ENCODE measurements at regions not wholly inside any gene's neighbourhood (a gene's known extent, or its start where the extent isn't known, plus 50 kb on each side); places are given as distances from the start of the nearest gene placed in this dataset.

DNA sequence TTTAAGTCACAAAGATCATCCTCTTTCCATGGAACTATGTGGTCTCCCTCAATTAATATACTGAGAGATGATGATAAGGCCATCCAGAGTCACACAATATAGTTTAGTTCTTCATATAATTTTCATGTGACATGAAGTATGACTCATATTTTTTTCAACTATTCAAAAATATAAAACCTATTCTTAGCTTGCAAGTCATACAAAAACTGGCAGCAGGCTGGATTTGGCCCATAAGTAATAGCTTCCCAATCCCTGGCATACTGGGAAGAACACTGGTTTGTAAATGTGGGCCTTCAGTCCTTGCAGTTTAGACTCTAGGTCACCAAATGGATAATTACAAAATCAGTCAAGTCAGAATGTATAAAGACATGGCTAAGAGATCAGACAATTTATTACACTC, 356.6 kb downstream of the PPP1R3A start:
- TF ChIP-seq, protein P1, sequence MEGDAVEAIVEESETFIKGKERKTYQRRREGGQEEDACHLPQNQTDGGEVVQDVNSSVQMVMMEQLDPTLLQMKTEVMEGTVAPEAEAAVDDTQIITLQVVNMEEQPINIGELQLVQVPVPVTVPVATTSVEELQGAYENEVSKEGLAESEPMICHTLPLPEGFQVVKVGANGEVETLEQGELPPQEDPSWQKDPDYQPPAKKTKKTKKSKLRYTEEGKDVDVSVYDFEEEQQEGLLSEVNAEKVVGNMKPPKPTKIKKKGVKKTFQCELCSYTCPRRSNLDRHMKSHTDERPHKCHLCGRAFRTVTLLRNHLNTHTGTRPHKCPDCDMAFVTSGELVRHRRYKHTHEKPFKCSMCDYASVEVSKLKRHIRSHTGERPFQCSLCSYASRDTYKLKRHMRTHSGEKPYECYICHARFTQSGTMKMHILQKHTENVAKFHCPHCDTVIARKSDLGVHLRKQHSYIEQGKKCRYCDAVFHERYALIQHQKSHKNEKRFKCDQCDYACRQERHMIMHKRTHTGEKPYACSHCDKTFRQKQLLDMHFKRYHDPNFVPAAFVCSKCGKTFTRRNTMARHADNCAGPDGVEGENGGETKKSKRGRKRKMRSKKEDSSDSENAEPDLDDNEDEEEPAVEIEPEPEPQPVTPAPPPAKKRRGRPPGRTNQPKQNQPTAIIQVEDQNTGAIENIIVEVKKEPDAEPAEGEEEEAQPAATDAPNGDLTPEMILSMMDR (IDR thresholded peaks at IDR 0.05): no peak
- TF ChIP-seq EZH2phosphoT487 (IDR thresholded peaks at IDR 0.05): no peak
